MM.1S (cell line): ENCODE measurements at regions not wholly inside any gene's neighbourhood (a gene's known extent, or its start where the extent isn't known, plus 50 kb on each side); places are given as distances from the start of the nearest gene placed in this dataset.

Experiments
- DNase-seq: peaks from one replicate; pipeline ENCODE4 v3.0.0-alpha.2; 2015
- H2AFZ ChIP-seq: fragments of 300-600 bp; sonication (generic); 2 replicates; pipeline ENCODE4 v1.6.0; 2016; ENCODE audit warnings: antibody characterized with exemption, low read length
- H3F3A ChIP-seq: fragments of 300-600 bp; sonication (generic); 2 replicates; pipeline ENCODE4 v1.6.1; 2016; ENCODE audit warnings: mild to moderate bottlenecking, antibody characterized with exemption, low read length, moderate library complexity, mixed read lengths; ENCODE audit not compliant: insufficient read depth
- H3K27ac ChIP-seq: fragments of 300-600 bp; sonication (generic); 2 replicates; pipeline ENCODE4 v1.5.1; 2016; ENCODE audit warnings: mild to moderate bottlenecking, low read length
- H3K27me3 ChIP-seq: fragments of 300-600 bp; sonication (generic); replicated peaks from 2 replicates; pipeline ENCODE4 v1.6.0; 2016; ENCODE audit warnings: low read length; ENCODE audit not compliant: insufficient read depth
- H3K36me3 ChIP-seq: fragments of 300-600 bp; sonication (generic); replicated peaks from 2 replicates; pipeline ENCODE4 v1.6.1; 2016; ENCODE audit warnings: mild to moderate bottlenecking, low read length, mixed read lengths; ENCODE audit not compliant: insufficient read depth
- H3K4me1 ChIP-seq: fragments of 300-600 bp; sonication (generic); 2 replicates; pipeline ENCODE4 v1.6.1; 2016; ENCODE audit warnings: low read length, mixed read lengths
- H3K4me2 ChIP-seq: fragments of 300-600 bp; sonication (generic); 2 replicates; pipeline ENCODE4 v1.6.0; 2016; ENCODE audit warnings: low read depth, low read length
- H3K4me3 ChIP-seq: fragments of 300-600 bp; sonication (generic); 2 replicates; pipeline ENCODE4 v1.5.1; 2016; ENCODE audit warnings: low read length, mixed read lengths
- H3K79me2 ChIP-seq: fragments of 300-600 bp; sonication (generic); 2 replicates; pipeline ENCODE4 v1.6.1; 2016; ENCODE audit warnings: mixed run types, low read length, mixed read lengths
- H3K9ac ChIP-seq: fragments of 300-600 bp; sonication (generic); 2 replicates; pipeline ENCODE4 v1.6.1; 2016; ENCODE audit warnings: low read length, mixed read lengths
- H3K9me2 ChIP-seq: fragments of 300-600 bp; sonication (generic); replicated peaks from 2 replicates; pipeline ENCODE4 v1.6.1; 2016; ENCODE audit warnings: mild to moderate bottlenecking, low read length, mixed read lengths; ENCODE audit not compliant: insufficient read depth
- H3K9me3 ChIP-seq: fragments of 300-600 bp; sonication (generic); replicated peaks from 2 replicates; pipeline ENCODE4 v1.6.1; 2016; ENCODE audit warnings: mild to moderate bottlenecking, low read length, mixed read lengths; ENCODE audit not compliant: insufficient read depth
- H4K20me1 ChIP-seq: fragments of 300-600 bp; sonication (generic); 2 replicates; pipeline ENCODE4 v1.6.1; 2016; ENCODE audit warnings: mild to moderate bottlenecking, low read length, moderate library complexity, mixed read lengths; ENCODE audit not compliant: insufficient read depth
- CTCF ChIP-seq: fragments of 300-600 bp; sonication (generic); IDR thresholded peaks from 2 replicates; pipeline ENCODE4 v1.5.1; 2016; ENCODE audit warnings: antibody characterized with exemption, low read length, mixed read lengths
- EZH2 ChIP-seq: fragments of 300-600 bp; sonication (generic); optimal IDR thresholded peaks from 2 replicates; pipeline ENCODE3; 2017; ENCODE audit warnings: low read depth, mild to moderate bottlenecking, antibody characterized with exemption, low read length, mixed read lengths
- EZH2phosphoT487 ChIP-seq: fragments of 300-600 bp; sonication (generic); IDR thresholded peaks from 2 replicates; pipeline ENCODE4 v1.6.1; 2018; ENCODE audit warnings: antibody characterized with exemption, low read length

- Histone ChIP-seq H3F3A (no peaks in the 10 kb centered on the region), H3K4me3 (no peak overlapping the region), H3K4me1 (no peaks in the 10 kb centered on the region), H3K27me3 (peaks cover 59% of the 10 kb centered on the region), H3K4me2 (no peak overlapping the region), H3K27ac (no peak overlapping the region), H3K79me2 (no peaks in the 10 kb centered on the region), H3K36me3 (no peaks in the 10 kb centered on the region), H4K20me1 (no peaks in the 10 kb centered on the region), H3K9me2 (no peaks in the 10 kb centered on the region), H2AFZ (no peak overlapping the region), H3K9me3 (no peaks in the 10 kb centered on the region), H3K9ac (no peak overlapping the region)
- TF ChIP-seq CTCF (no peak), EZH2phosphoT487 (no peak)
- no peak for DNase-seq
These were observed 624.4 kb downstream of the PTPRU start for GRCh38 chr1:29860681-29861080.

GRCh38 chr1:29860056-29860455 lies 623.7 kb downstream of the PTPRU start:
- no peak for TF ChIP-seq CTCF
- no peak for TF ChIP-seq EZH2
- no peak for TF ChIP-seq EZH2phosphoT487

GRCh38 chr1:29859126-29859525 lies 622.8 kb downstream of the PTPRU start:
- Histone ChIP-seq H3K9me2 (no peaks in the 10 kb centered on the region), H3K79me2 (no peaks in the 10 kb centered on the region), H3K27ac (no peak overlapping the region), H3K9ac (no peak overlapping the region), H3K4me3 (no peak overlapping the region), H3K36me3 (no peaks in the 10 kb centered on the region), H3K27me3 (peaks cover 64% of the 10 kb centered on the region), H2AFZ (no peak overlapping the region), H3K4me1 (no peaks in the 10 kb centered on the region), H4K20me1 (no peaks in the 10 kb centered on the region), H3K4me2 (no peak overlapping the region), H3K9me3 (no peaks in the 10 kb centered on the region), H3F3A (no peaks in the 10 kb centered on the region)
- no peak for TF ChIP-seq EZH2phosphoT487
- no peak for TF ChIP-seq EZH2
- TF ChIP-seq CTCF, result no peak
- no peak for DNase-seq

More at GRCh38 chr1:29860056-29860455, 623.7 kb downstream of the PTPRU start:
- H4K20me1 ChIP-seq, result no peaks in the 10 kb centered on the region
- H3K36me3 ChIP-seq, result no peaks in the 10 kb centered on the region
- DNase-seq, result no peak
- no peaks in the 10 kb centered on the region for H3K9me2 ChIP-seq
- H3K4me2 ChIP-seq, result no peak overlapping the region
- no peaks in the 10 kb centered on the region for H3K9me3 ChIP-seq
- H3K9ac ChIP-seq, result no peak overlapping the region
- no peak overlapping the region for H3K4me3 ChIP-seq
- H3K27me3 ChIP-seq, result peaks cover 62% of the 10 kb centered on the region
- H3K4me1 ChIP-seq, result no peaks in the 10 kb centered on the region
- H3K79me2 ChIP-seq, result no peaks in the 10 kb centered on the region
- H3F3A ChIP-seq, result no peaks in the 10 kb centered on the region
- H3K27ac ChIP-seq, result no peak overlapping the region
- no peak overlapping the region for H2AFZ ChIP-seq
